Neural progenitor cell (in vitro differentiated cells): ENCODE measurements at regions not wholly inside any gene's neighbourhood (a gene's known extent, or its start where the extent isn't known, plus 50 kb on each side); places are given as distances from the start of the nearest gene placed in this dataset.

ENCODE experiments used
- DNase-seq: peaks from one replicate; pipeline ENCODE4 v3.0.0-alpha.2; 2016; ENCODE audit warnings: low spot score
- H2AFZ ChIP-seq: fragments of 200-600 bp; sonication (generic); replicated peaks from 2 replicates; pipeline ENCODE4 v1.6.1; 2016; ENCODE audit warnings: antibody characterized with exemption
- H3F3A ChIP-seq: fragments of 200-600 bp; sonication (generic); 2 replicates; pipeline ENCODE4 v1.6.1; 2016; ENCODE audit warnings: antibody characterized with exemption, low read depth
- H3K27ac ChIP-seq: fragments of 200-600 bp; sonication (generic); 2 replicates; pipeline ENCODE4 v1.5.1; 2016; ENCODE audit warnings: mild to moderate bottlenecking
- H3K27me3 ChIP-seq: fragments of 200-600 bp; sonication (generic); 2 replicates; pipeline ENCODE4 v1.6.1; 2016; ENCODE audit warnings: mild to moderate bottlenecking, moderate library complexity
- H3K36me3 ChIP-seq: fragments of 200-600 bp; sonication (generic); 2 replicates; pipeline ENCODE4 v1.5.1; 2016
- H3K4me1 ChIP-seq: fragments of 200-600 bp; sonication (generic); 2 replicates; pipeline ENCODE4 v1.6.1; 2016; ENCODE audit warnings: mixed run types
- H3K4me2 ChIP-seq: fragments of 200-600 bp; sonication (generic); 2 replicates; pipeline ENCODE4 v1.6.1; 2016
- H3K4me3 ChIP-seq: fragments of 200-600 bp; sonication (generic); 2 replicates; pipeline ENCODE4 v1.5.1; 2016
- H3K79me2 ChIP-seq: fragments of 200-600 bp; sonication (generic); 2 replicates; pipeline ENCODE4 v1.6.1; 2016; ENCODE audit warnings: low read depth
- H3K9ac ChIP-seq: fragments of 200-600 bp; sonication (generic); 2 replicates; pipeline ENCODE4 v1.6.1; 2016
- H3K9me3 ChIP-seq: fragments of 200-600 bp; sonication (generic); 2 replicates; pipeline ENCODE4 v1.5.1; 2016; ENCODE audit warnings: low read depth
- H4K20me1 ChIP-seq: fragments of 200-600 bp; sonication (generic); 2 replicates; pipeline ENCODE4 v1.6.1; 2016; ENCODE audit warnings: low read depth
- H3K27ac Mint-ChIP-seq: 3 replicates; pipeline ENCODE4 v1.8.0; 2021; ENCODE audit warnings: mixed read lengths
- H3K27me3 Mint-ChIP-seq: 2 replicates; pipeline ENCODE4 v1.8.0; 2022; ENCODE audit warnings: low read depth, mild to moderate bottlenecking, inconsistent platforms, moderate library complexity, mixed read lengths; ENCODE audit not compliant: insufficient read depth
- H3K36me3 Mint-ChIP-seq: 3 replicates; pipeline ENCODE4 v1.8.0; 2021; ENCODE audit warnings: mixed read lengths
- H3K4me1 Mint-ChIP-seq: 3 replicates; pipeline ENCODE4 v1.8.0; 2021; ENCODE audit warnings: mixed read lengths
- H3K4me3 Mint-ChIP-seq: 3 replicates; pipeline ENCODE4 v1.8.0; 2021; ENCODE audit warnings: mild to moderate bottlenecking, moderate library complexity, mixed read lengths
- H3K9me3 Mint-ChIP-seq: 3 replicates; pipeline ENCODE4 v1.8.0; 2020; ENCODE audit warnings: mixed read lengths
- EZH2 ChIP-seq: fragments of 200-600 bp; sonication (generic); IDR thresholded peaks from 2 replicates; pipeline ENCODE4 v1.6.1; 2017; ENCODE audit warnings: antibody characterized with exemption, mild to moderate bottlenecking, moderate library complexity
- EZH2phosphoT487 ChIP-seq: fragments of 200-600 bp; sonication (generic); IDR thresholded peaks from 2 replicates; pipeline ENCODE4 v1.6.1; 2017; ENCODE audit warnings: antibody characterized with exemption
- TF ChIP-seq, protein P1 (sequence below): fragments of 200-600 bp; sonication (generic); IDR thresholded peaks from 2 replicates; pipeline ENCODE4 v1.5.1; 2017; ENCODE audit warnings: antibody characterized with exemption, mild to moderate bottlenecking

DNA sequence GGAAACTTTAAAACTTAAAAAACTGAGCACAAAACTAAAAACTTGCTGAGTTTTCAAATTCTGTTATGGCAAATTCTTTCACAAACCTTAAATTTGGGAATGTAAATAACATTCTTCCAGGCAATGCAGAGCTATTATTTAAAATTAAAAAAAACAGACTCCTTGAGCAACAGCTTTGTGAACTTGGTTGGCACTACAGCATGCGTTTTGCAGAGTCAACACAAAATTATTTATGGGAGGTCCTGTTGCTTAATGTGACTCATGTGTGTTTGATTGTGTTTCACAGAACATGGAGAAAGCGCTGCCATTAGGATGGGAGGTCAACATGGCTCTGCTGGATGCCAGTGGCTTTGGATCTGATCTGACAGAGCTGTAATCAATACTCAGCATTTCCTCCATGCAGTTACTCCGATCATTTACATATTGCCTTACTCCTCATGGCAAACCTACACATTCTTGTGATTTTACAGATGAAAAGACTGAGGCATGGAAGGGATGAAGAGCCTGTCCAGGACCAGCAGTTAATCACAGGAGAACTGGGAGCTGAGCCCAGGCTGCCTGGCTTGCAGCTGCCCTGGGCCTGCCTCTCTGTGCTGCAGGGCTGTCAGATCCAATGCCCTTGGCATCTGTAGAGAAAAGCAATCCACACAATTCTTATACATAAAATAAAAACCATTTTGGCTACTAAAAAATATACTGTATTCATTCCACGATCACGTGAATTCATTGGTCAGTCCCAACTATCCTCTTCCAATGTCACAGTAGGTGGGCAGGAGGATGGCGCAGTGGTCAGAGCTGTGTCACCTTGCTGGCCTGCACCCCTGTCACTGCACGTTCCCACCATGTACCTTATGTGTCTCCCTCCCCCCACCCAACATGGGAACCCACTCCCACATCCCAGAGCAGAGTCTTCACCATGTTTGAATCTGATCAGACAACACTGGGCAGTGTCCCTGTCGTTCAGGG lies 200.9 kb downstream of the CXCL12 start:
- Mint-ChIP-seq H3K27ac (no peak overlapping the region), H3K9me3 (no peaks in the 10 kb centered on the region), H3K27me3 (peaks cover 7% of the 10 kb centered on the region), H3K36me3 (no peaks in the 10 kb centered on the region), H3K4me3 (no peak overlapping the region), H3K4me1 (peaks cover 28% of the 10 kb centered on the region)
- Histone ChIP-seq H3K27ac (no peak overlapping the region), H3F3A (no peaks in the 10 kb centered on the region), H3K27me3 (no peaks in the 10 kb centered on the region), H2AFZ (no peak overlapping the region), H3K4me1 (peaks cover 3% of the 10 kb centered on the region), H3K9ac (no peak overlapping the region), H3K79me2 (no peaks in the 10 kb centered on the region), H3K36me3 (no peaks in the 10 kb centered on the region), H4K20me1 (no peaks in the 10 kb centered on the region), H3K4me2 (no peak overlapping the region), H3K9me3 (no peaks in the 10 kb centered on the region), H3K4me3 (no peak overlapping the region)
- no peak for DNase-seq
- TF ChIP-seq EZH2phosphoT487, result no peak
- TF ChIP-seq, protein P1, sequence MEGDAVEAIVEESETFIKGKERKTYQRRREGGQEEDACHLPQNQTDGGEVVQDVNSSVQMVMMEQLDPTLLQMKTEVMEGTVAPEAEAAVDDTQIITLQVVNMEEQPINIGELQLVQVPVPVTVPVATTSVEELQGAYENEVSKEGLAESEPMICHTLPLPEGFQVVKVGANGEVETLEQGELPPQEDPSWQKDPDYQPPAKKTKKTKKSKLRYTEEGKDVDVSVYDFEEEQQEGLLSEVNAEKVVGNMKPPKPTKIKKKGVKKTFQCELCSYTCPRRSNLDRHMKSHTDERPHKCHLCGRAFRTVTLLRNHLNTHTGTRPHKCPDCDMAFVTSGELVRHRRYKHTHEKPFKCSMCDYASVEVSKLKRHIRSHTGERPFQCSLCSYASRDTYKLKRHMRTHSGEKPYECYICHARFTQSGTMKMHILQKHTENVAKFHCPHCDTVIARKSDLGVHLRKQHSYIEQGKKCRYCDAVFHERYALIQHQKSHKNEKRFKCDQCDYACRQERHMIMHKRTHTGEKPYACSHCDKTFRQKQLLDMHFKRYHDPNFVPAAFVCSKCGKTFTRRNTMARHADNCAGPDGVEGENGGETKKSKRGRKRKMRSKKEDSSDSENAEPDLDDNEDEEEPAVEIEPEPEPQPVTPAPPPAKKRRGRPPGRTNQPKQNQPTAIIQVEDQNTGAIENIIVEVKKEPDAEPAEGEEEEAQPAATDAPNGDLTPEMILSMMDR, result no peak

DNA sequence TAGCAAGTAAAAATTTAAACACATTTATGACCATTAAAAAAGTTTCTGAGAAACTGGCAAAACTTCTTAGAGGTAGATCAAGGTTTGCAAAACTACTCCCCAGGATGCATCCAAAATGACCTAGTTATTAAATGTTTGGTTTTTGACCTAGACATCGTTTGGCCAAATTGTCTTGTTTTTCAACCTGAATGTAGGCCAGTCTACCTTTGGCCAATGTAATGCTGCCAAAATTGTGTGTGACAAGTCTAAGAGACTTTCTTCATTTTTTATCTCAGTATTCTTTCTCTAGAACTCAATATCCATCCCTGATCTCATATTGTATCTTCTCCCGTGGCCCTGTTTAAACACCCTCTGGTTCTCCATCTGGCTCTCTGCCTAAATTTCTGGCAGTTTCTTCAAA lies 202.0 kb downstream of the CXCL12 start:
- no peak overlapping the region for H2AFZ ChIP-seq
- peaks cover 3% of the 10 kb centered on the region for H3K4me1 ChIP-seq
- no peak overlapping the region for H3K4me3 ChIP-seq
- no peak overlapping the region for H3K4me2 ChIP-seq
- TF ChIP-seq EZH2 (no peak), EZH2phosphoT487 (no peak)
- TF ChIP-seq, protein P1, result no peak
- H3K36me3 ChIP-seq, result no peaks in the 10 kb centered on the region
- H3K27ac ChIP-seq, result no peak overlapping the region
- H3F3A ChIP-seq, result no peaks in the 10 kb centered on the region
- no peak overlapping the region for H3K27ac Mint-ChIP-seq
- H3K4me1 Mint-ChIP-seq, result peaks cover 28% of the 10 kb centered on the region
- no peaks in the 10 kb centered on the region for H4K20me1 ChIP-seq
- no peak overlapping the region for H3K4me3 Mint-ChIP-seq
- no peaks in the 10 kb centered on the region for H3K9me3 Mint-ChIP-seq
- H3K27me3 ChIP-seq, result no peaks in the 10 kb centered on the region
- DNase-seq, result no peak
- H3K9me3 ChIP-seq, result no peaks in the 10 kb centered on the region
- H3K79me2 ChIP-seq, result no peaks in the 10 kb centered on the region
- H3K36me3 Mint-ChIP-seq, result no peaks in the 10 kb centered on the region
- no peak overlapping the region for H3K9ac ChIP-seq
- peaks cover 7% of the 10 kb centered on the region for H3K27me3 Mint-ChIP-seq

DNA sequence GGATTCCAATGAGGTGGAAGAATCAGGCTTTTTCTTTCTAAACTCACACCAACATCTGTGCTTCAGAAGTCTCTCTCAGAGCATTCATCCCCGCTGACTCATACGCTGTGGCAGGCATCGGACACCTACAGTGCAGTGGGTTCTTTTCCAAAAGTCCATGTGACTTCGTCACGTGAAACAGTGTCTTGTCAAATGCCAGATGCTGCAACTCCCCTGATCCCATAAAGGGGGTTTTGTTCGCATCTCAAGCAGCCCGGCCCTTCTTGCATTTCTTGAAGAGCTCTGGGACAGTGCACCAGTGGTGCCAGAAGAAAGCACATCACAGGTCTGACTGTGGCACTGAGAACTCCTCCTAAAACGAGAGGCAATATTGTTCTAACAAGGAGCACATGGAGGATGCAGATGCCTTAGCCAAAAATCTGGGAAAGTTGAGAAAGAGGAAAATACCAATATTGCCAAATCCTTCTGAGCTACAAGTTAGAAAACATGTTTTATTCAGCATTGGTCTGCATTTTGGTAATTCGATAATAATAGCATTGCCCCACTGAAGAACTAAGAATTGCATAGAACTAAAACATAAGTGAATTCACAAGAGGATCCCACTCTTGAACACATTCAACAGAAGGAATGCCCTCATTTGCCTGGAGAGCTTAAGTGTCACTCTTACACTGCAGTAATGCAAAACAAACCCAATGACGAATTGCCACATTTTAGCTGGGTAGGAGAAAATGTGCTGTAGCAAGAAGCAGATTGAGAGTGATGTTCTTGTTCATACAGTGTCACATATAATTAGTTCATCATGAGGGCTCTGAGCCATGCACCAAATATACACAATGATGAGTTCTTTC lies 204.4 kb downstream of the CXCL12 start:
- Mint-ChIP-seq H3K27ac (peak overlapping the region; percentile 63), H3K36me3 (no peaks in the 10 kb centered on the region), H3K4me3 (no peak overlapping the region), H3K4me1 (peaks cover 21% of the 10 kb centered on the region), H3K27me3 (peaks cover 9% of the 10 kb centered on the region), H3K9me3 (no peaks in the 10 kb centered on the region)
- Histone ChIP-seq H3K9me3 (no peaks in the 10 kb centered on the region), H3K9ac (no peak overlapping the region), H3K27me3 (no peaks in the 10 kb centered on the region), H3K36me3 (no peaks in the 10 kb centered on the region), H4K20me1 (no peaks in the 10 kb centered on the region), H3K4me1 (no peaks in the 10 kb centered on the region), H3F3A (no peaks in the 10 kb centered on the region), H3K4me3 (no peak overlapping the region), H3K27ac (no peak overlapping the region), H2AFZ (no peak overlapping the region), H3K4me2 (no peak overlapping the region), H3K79me2 (no peaks in the 10 kb centered on the region)
- TF ChIP-seq, protein P1, result no peak
- no peak for DNase-seq
